Endothelial cell of umbilical vein (primary cell): ENCODE measurements at regions not wholly inside any gene's neighbourhood (a gene's known extent, or its start where the extent isn't known, plus 50 kb on each side); places are given as distances from the start of the nearest gene placed in this dataset.

Experiments used
- BruUV-seq: library from RNA; stranded (reverse); fragments of 400-500 nt; replicated peaks from 2 replicates; lab custom pipeline; 2021; lab: Mats Ljungman, UMichigan
- CTCF ChIA-PET: fragments of 300-600, 350-600 bp; sonication (Branson Sonifier 250); formaldehyde crosslinking; loops from one replicate; lab custom pipeline; 2021; ENCODE audit warnings: antibody characterized with exemption, inconsistent platforms; lab: Charles Lee
- POLR2A ChIA-PET: fragments of 300-600, 350-600 bp; sonication (Branson Sonifier 250); formaldehyde crosslinking; loops from one replicate; lab custom pipeline; 2021; ENCODE audit warnings: antibody characterized with exemption, inconsistent platforms; lab: Charles Lee
- DNase-seq: peaks from one replicate; pipeline ENCODE4 v3.0.0-alpha.2; 2011; ENCODE audit warnings: low read depth, low spot score
- FAIRE-seq: peaks from 2 replicates; lab custom pipeline; 2011; peaks lifted over from hg19 to GRCh38; lab: Jason Lieb, UNC
- H2AFZ ChIP-seq: 2 replicates; pipeline ENCODE4 v1.6.0; 2012; ENCODE audit warnings: low read depth, low read length, control low read depth, inconsistent platforms
- H3K27ac ChIP-seq: 2 replicates; pipeline ENCODE4 v1.5.1; 2011; ENCODE audit warnings: low read depth, mild to moderate bottlenecking, control low read depth, low read length, moderate library complexity; ENCODE audit not compliant: insufficient read depth
- H3K27me3 ChIP-seq, 2 experiments: 2 replicates each; pipeline versions ENCODE4 v1.6.0 to v1.6.1; 2011; ENCODE audit warnings: low read length in 2 of 2, mixed read lengths in 1 of 2; ENCODE audit not compliant: control insufficient read depth in 2 of 2, insufficient read depth in 2 of 2
- H3K36me3 ChIP-seq, 2 experiments: 2 replicates in 1 of 2; 3 replicates in 1 of 2; pipeline ENCODE4 v1.5.1; 2011; ENCODE audit warnings: low read length in 2 of 2, mild to moderate bottlenecking in 1 of 2, moderate library complexity in 1 of 2; ENCODE audit not compliant: control insufficient read depth in 2 of 2, insufficient read depth in 2 of 2; ENCODE audit errors: extremely low read depth in 1 of 2
- H3K4me1 ChIP-seq: 3 replicates; pipeline ENCODE4 v1.5.1; 2011; ENCODE audit warnings: mild to moderate bottlenecking, low read length; ENCODE audit not compliant: control insufficient read depth, insufficient read depth; ENCODE audit errors: extremely low read depth
- H3K4me2 ChIP-seq: 2 replicates; pipeline ENCODE4 v1.6.1; 2011; ENCODE audit warnings: low read length, control low read depth, mixed read lengths; ENCODE audit not compliant: insufficient read depth
- H3K4me3 ChIP-seq, 3 experiments: fragments of 200-600 bp in 1 of 3; sonication (generic), shearing (Covaris generic) in 1 of 3; replicated peaks in 1 of 3; 2 replicates each; pipeline ENCODE4 v1.5.1; 2011 to 2016; ENCODE audit warnings: control low read depth in 3 of 3, low read length in 3 of 3, mild to moderate bottlenecking in 2 of 3, inconsistent platforms in 1 of 3, low read depth in 1 of 3, moderate library complexity in 1 of 3; ENCODE audit not compliant: insufficient read depth in 1 of 3
- H3K79me2 ChIP-seq: 2 replicates; pipeline ENCODE4 v1.6.0; 2012; ENCODE audit warnings: low read length, inconsistent platforms; ENCODE audit not compliant: control insufficient read depth, insufficient read depth
- H3K9ac ChIP-seq: replicated peaks from 2 replicates; pipeline ENCODE3; 2011; ENCODE audit warnings: low read length, control low read depth; ENCODE audit not compliant: insufficient read depth; ENCODE audit errors: extremely low read depth
- H3K9me1 ChIP-seq: replicated peaks from 3 replicates; pipeline ENCODE4 v1.6.0; 2011; ENCODE audit warnings: mild to moderate bottlenecking, low read length; ENCODE audit not compliant: control insufficient read depth, insufficient read depth; ENCODE audit errors: extremely low read depth
- H3K9me3 ChIP-seq: replicated peaks from 2 replicates; pipeline ENCODE4 v1.5.1; 2012; ENCODE audit warnings: low read length, inconsistent platforms; ENCODE audit not compliant: control insufficient read depth, insufficient read depth
- H4K20me1 ChIP-seq: replicated peaks from 2 replicates; pipeline ENCODE3; 2011; ENCODE audit warnings: mild to moderate bottlenecking, low read length; ENCODE audit not compliant: control insufficient read depth, insufficient read depth; ENCODE audit errors: extremely low read depth
- EZH2 ChIP-seq: IDR thresholded peaks from 2 replicates; pipeline ENCODE4 v1.6.1; 2012; ENCODE audit warnings: borderline replicate concordance, low read depth, mild to moderate bottlenecking, moderate library complexity, low read length, inconsistent platforms; ENCODE audit not compliant: severe bottlenecking
- FOS ChIP-seq: IDR thresholded peaks from 2 replicates; pipeline ENCODE4 v1.6.1; 2011; ENCODE audit warnings: mild to moderate bottlenecking, low read length, moderate library complexity, borderline replicate concordance; ENCODE audit not compliant: insufficient read depth
- GATA2 ChIP-seq: IDR thresholded peaks from 2 replicates; pipeline ENCODE4 v1.7.0; 2011; ENCODE audit warnings: low read depth, mild to moderate bottlenecking, moderate library complexity, mixed read lengths, low read length; ENCODE audit not compliant: insufficient read length, insufficient read depth
- JUN ChIP-seq: IDR thresholded peaks from 2 replicates; pipeline ENCODE4 v1.6.1; 2011; ENCODE audit warnings: borderline replicate concordance, low read depth; ENCODE audit not compliant: insufficient read length, insufficient read depth
- MYC ChIP-seq: IDR thresholded peaks from one replicate; pipeline ENCODE4 v1.6.1; 2011; ENCODE audit warnings: mild to moderate bottlenecking, low read depth, low read length
- POLR2A ChIP-seq: IDR thresholded peaks from 2 replicates; pipeline ENCODE4 v1.6.1; 2012; ENCODE audit warnings: low read depth, mild to moderate bottlenecking, control low read depth, low read length
- POLR2AphosphoS5 ChIP-seq: IDR thresholded peaks from 2 replicates; pipeline ENCODE4 v1.6.1; 2012; ENCODE audit warnings: low read depth, mild to moderate bottlenecking, control low read depth, low read length, moderate library complexity; ENCODE audit not compliant: insufficient read depth
- dilution Hi-C: fragments of 300-500 bp; cut with MboI; formaldehyde crosslinking; loops from one replicate; pipeline ENCODE4 v1.15.0; 2019; ENCODE audit warnings: low sequenced_read_pairs; ENCODE audit not compliant: extremely low pct_ligation_motif_present
- intact Hi-C: fragments of 100-400 bp; cut with micrococcal nuclease; formaldehyde crosslinking; loops from one replicate; pipeline ENCODE4 v1.10.0; 2022
- TF ChIP-seq, protein P1 (sequence below): IDR thresholded peaks from 2 replicates; pipeline ENCODE4 v1.6.1; 2011; ENCODE audit not compliant: insufficient read depth, insufficient read length
- TF ChIP-seq, protein P2 (sequence below), 2 donors: IDR thresholded peaks; 1 replicate in 1 of 2; 2 replicates in 1 of 2; pipeline ENCODE4 v1.5.1; 2011; ENCODE audit warnings: low read length in 2 of 2, mild to moderate bottlenecking in 2 of 2, moderate library complexity in 2 of 2, control low read depth in 1 of 2, inconsistent platforms in 1 of 2, low read depth in 1 of 2; ENCODE audit not compliant: insufficient read depth in 1 of 2; ENCODE audit errors: extremely low read depth in 1 of 2

DNA sequence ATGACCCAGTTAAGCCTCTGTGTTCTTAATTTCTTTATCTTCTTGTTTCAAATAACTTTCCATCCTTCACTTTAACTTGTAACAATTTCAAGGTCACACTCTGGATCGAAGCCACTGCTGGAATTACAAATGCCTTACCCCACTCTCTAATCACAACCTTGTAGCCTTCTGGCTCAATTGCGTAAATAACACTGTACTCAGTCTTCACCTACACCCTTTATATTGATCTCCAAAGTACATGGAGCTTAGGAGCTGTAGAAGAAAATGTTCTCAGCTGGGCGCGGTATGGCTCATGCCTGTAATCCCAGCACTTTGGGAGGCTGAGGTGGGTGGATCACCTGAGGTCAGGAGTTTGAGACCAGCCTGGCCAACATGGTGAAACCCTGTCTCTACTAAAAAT, 164.3 kb upstream of the NPSR1 start:
- no TSS peak for BruUV-seq

More for the DNA sequence above, 164.3 kb upstream of the NPSR1 start:
- Histone ChIP-seq H3K9ac (no peak overlapping the region), H2AFZ (no peak overlapping the region), H3K4me2 (no peak overlapping the region), H4K20me1 (no peaks in the 10 kb centered on the region), H3K4me3 (no peak overlapping the region), H3K9me1 (no peaks in the 10 kb centered on the region), H3K27ac (no peak overlapping the region), H3K4me1 (no peaks in the 10 kb centered on the region), H3K36me3 (no peaks in the 10 kb centered on the region), H3K27me3 (no peaks in the 10 kb centered on the region), H3K9me3 (no peaks in the 10 kb centered on the region), H3K79me2 (no peaks in the 10 kb centered on the region)
- DNase-seq (no peak), FAIRE-seq (no peak)
- dilution Hi-C loops (no loop called here), intact Hi-C loops (no loop called here)
- ChIA-PET POLR2A (no interaction called here), CTCF (no interaction called here)
- TF ChIP-seq, protein P1, sequence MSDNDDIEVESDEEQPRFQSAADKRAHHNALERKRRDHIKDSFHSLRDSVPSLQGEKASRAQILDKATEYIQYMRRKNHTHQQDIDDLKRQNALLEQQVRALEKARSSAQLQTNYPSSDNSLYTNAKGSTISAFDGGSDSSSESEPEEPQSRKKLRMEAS: no peak
- TF ChIP-seq MYC (no peak), JUN (no peak), POLR2A (no peak), GATA2 (no peak), FOS (no peak), EZH2 (no peak), POLR2AphosphoS5 (no peak)
- TF ChIP-seq, protein P2, sequence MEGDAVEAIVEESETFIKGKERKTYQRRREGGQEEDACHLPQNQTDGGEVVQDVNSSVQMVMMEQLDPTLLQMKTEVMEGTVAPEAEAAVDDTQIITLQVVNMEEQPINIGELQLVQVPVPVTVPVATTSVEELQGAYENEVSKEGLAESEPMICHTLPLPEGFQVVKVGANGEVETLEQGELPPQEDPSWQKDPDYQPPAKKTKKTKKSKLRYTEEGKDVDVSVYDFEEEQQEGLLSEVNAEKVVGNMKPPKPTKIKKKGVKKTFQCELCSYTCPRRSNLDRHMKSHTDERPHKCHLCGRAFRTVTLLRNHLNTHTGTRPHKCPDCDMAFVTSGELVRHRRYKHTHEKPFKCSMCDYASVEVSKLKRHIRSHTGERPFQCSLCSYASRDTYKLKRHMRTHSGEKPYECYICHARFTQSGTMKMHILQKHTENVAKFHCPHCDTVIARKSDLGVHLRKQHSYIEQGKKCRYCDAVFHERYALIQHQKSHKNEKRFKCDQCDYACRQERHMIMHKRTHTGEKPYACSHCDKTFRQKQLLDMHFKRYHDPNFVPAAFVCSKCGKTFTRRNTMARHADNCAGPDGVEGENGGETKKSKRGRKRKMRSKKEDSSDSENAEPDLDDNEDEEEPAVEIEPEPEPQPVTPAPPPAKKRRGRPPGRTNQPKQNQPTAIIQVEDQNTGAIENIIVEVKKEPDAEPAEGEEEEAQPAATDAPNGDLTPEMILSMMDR (IDR thresholded peaks at IDR 0.05; ENCODE audit: extremely low read depth in 1 of 2, insufficient read depth in 1 of 2, low read depth in 1 of 2, low read length in 2 of 2): no peak
